Transverse colon (tissue), 4 donors: ENCODE measurements at regions not wholly inside any gene's neighbourhood (a gene's known extent, or its start where the extent isn't known, plus 50 kb on each side); places are given as distances from the start of the nearest gene placed in this dataset.

Experiments
- DNase-seq: peaks from one replicate; pipeline ENCODE4 v3.0.0-alpha.2; 2019
- H3K27ac ChIP-seq, 4 donors: fragments of 200-600 bp; sonication (generic); 2 replicates each; pipeline ENCODE4 v1.5.1; 2016 to 2018; ENCODE audit warnings: inconsistent platforms in 4 of 4
- H3K27me3 ChIP-seq: fragments of 200-600 bp; sonication (generic); 2 replicates; pipeline ENCODE4 v1.5.1; 2017; ENCODE audit warnings: inconsistent platforms
- H3K36me3 ChIP-seq, 4 donors: fragments of 200-600 bp; sonication (generic); 2 replicates each; pipeline ENCODE4 v1.5.1; 2017 to 2019; ENCODE audit warnings: inconsistent platforms in 4 of 4
- H3K4me1 ChIP-seq, 4 donors: fragments of 200-600 bp; sonication (generic); 2 replicates each; pipeline ENCODE4 v1.5.1; 2017 to 2020; ENCODE audit warnings: inconsistent platforms in 4 of 4
- H3K4me3 ChIP-seq, 4 donors: fragments of 200-600 bp; sonication (generic); 1 replicate in 1 of 4; 2 replicates in 3 of 4; pipeline versions ENCODE4 v1.5.1 to v1.6.1; 2017 to 2019; ENCODE audit warnings: inconsistent platforms in 4 of 4
- H3K9me3 ChIP-seq, 2 donors: fragments of 200-600 bp; sonication (generic); 2 replicates each; pipeline ENCODE4 v1.5.1; 2017 to 2019; ENCODE audit warnings: inconsistent platforms in 2 of 2
- EP300 ChIP-seq: sonication (generic); formaldehyde crosslinking; IDR thresholded peaks from one replicate; pipeline ENCODE4 v1.6.1; 2017; ENCODE audit warnings: antibody characterized with exemption, low read depth
- POLR2A ChIP-seq: fragments of 450-650 bp; IDR thresholded peaks from one replicate; pipeline ENCODE4 v1.6.1; 2016; ENCODE audit warnings: antibody characterized with exemption, mild to moderate bottlenecking, moderate library complexity
- POLR2AphosphoS5 ChIP-seq, 3 donors: sonication (generic); formaldehyde crosslinking; IDR thresholded peaks; one replicate each; pipeline ENCODE4 v1.6.1; 2016; ENCODE audit warnings: antibody characterized with exemption in 3 of 3
- WGBS, 2 donors: methylation state at CpG; one replicate each; pipeline ENCODE4 v1.1.5; 2018; ENCODE audit warnings: low coverage in 1 of 2; 5-methylcytosine and 5-hydroxymethylcytosine counted together
- in situ Hi-C, 4 donors: fragments of 200-750 bp; cut with MboI; loops; one replicate each; pipeline versions ENCODE4 v1.15.0 to v1.15.1; 2017; ENCODE audit warnings: low sequenced_read_pairs in 3 of 4, low pct_ligation_motif_present in 1 of 4, low pct_unique_long_range_greater_than_20kb in 1 of 4
- intact Hi-C: fragments of 100-400 bp; cut with DNase I; formaldehyde crosslinking; loops from one replicate; pipeline ENCODE4 v1.15.1; 2023; ENCODE audit warnings: low total_unique reads
- TF ChIP-seq, protein P1 (sequence below), 5 experiments: fragments of 200-600 bp in 3 of 5; fragments of 450-650 bp in 2 of 5; sonication (generic) in 3 of 5; IDR thresholded peaks; 1 replicate in 2 of 5; 2 replicates in 3 of 5; pipeline ENCODE4 v1.5.1; 2016 to 2017; ENCODE audit warnings: antibody characterized with exemption in 5 of 5, inconsistent platforms in 3 of 5, mild to moderate bottlenecking in 2 of 5, moderate library complexity in 1 of 5

DNA sequence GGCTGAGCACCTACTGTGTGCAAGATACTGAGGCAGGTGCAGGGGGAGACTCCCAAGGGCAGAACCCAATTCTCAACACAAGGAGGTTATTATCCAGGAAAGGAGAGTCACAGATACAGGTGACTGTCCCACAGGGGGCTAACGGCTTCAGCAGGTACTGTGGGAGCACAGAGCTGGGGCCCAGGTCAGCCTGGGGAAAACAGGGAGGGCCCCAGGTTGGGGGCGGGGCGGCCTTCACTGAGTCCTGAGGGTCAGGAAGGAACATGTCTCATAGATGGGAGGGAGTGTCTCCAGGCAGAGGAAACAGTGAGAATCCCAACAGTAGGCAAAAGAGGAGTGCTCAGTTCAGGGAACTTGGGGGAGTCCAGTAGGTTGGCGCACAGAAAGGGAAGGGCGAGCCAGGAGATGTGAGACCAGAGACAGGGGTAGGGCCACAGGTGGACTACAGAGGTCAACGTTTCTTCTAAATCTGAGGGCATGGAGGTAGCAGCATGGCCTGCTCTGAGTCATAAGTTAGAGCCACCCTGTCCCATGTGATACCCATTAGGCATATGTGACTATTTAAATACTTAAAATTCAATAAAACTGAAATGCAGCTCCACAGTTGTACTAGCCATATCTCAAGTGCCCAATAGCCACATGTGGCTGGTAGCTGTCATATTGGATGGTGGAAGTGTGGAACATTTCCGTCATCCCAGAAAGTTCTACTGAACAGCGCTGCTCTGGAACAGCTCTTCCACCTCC lies 157.2 kb downstream of the TTC32 start:
- Histone ChIP-seq H3K27me3 (no peaks in the 10 kb centered on the region), H3K4me3 (no peak overlapping the region), H3K9me3 (no peaks in the 10 kb centered on the region), H3K27ac (no peak overlapping the region), H3K36me3 (no peaks in the 10 kb centered on the region), H3K4me1 (no peaks in the 10 kb centered on the region)
- in situ Hi-C loops, result no loop called here
- TF ChIP-seq, protein P1, sequence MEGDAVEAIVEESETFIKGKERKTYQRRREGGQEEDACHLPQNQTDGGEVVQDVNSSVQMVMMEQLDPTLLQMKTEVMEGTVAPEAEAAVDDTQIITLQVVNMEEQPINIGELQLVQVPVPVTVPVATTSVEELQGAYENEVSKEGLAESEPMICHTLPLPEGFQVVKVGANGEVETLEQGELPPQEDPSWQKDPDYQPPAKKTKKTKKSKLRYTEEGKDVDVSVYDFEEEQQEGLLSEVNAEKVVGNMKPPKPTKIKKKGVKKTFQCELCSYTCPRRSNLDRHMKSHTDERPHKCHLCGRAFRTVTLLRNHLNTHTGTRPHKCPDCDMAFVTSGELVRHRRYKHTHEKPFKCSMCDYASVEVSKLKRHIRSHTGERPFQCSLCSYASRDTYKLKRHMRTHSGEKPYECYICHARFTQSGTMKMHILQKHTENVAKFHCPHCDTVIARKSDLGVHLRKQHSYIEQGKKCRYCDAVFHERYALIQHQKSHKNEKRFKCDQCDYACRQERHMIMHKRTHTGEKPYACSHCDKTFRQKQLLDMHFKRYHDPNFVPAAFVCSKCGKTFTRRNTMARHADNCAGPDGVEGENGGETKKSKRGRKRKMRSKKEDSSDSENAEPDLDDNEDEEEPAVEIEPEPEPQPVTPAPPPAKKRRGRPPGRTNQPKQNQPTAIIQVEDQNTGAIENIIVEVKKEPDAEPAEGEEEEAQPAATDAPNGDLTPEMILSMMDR (IDR thresholded peaks at IDR 0.05), result no peak
- TF ChIP-seq POLR2AphosphoS5 (IDR thresholded peaks at IDR 0.05), result no peak
- no peak for TF ChIP-seq POLR2A
- no peak for TF ChIP-seq EP300
- intact Hi-C loops, result no loop called here
- 71 to 91% methylated on average over 4 to 8 of the region's 8 CpGs for WGBS, 2 donors
- DNase-seq, result no peak

DNA sequence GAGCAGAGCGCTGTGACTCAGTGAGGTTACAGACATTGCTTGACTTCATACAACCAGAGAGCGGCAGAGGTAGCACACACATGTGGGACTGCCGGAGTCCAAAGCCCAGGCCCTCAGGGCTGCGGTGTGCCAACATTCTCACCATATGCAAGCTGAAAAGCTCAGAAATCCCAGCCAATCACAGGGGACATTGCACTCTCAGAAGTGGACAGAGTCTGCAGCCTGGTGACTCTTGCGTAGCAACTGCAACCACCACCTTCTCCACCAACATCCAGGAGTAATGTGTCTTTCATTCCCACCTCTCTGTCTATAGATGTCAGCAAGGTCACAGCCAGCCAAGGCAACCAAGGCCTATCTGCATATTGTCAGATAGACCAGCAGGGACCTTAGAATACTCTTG lies 158.1 kb downstream of the TTC32 start:
- H3K36me3 ChIP-seq, result no peaks in the 10 kb centered on the region
- no peaks in the 10 kb centered on the region for H3K27me3 ChIP-seq
- WGBS, 2 donors, result 84% methylated on average over 4 of the region's 5 CpGs; no CpG with 5 or more reads in 1 of the 2 donors
- in situ Hi-C loops, result no loop called here
- H3K27ac ChIP-seq, result no peak overlapping the region
- no peak for DNase-seq
- intact Hi-C loops, result no loop called here
- H3K4me3 ChIP-seq, result no peak overlapping the region
- TF ChIP-seq, protein P1 (IDR thresholded peaks at IDR 0.05), result no peak
- TF ChIP-seq EP300 (no peak), POLR2A (no peak), POLR2AphosphoS5 (IDR thresholded peaks at IDR 0.05) (no peak)
- no peaks in the 10 kb centered on the region for H3K9me3 ChIP-seq
- H3K4me1 ChIP-seq, result no peaks in the 10 kb centered on the region

DNA sequence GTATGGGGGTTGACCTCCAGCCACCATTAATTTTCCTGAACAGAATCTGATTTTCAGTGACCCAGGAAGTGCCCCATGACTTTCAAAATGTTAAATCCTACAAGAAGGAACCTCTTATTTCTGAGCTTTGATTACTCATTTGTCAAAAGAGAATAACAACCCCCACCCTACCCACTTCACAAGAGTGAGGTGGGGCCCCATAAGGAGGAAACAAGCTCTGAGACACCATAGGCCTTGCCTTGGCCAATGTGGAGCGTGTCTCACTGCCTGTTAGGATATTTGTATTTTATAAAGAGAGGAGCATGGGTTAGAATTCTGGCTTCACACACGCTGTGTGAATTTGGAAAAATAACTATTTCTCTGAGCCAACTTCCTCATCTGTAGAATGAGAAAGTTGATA lies 158.9 kb downstream of the TTC32 start:
- no peak for DNase-seq

DNA sequence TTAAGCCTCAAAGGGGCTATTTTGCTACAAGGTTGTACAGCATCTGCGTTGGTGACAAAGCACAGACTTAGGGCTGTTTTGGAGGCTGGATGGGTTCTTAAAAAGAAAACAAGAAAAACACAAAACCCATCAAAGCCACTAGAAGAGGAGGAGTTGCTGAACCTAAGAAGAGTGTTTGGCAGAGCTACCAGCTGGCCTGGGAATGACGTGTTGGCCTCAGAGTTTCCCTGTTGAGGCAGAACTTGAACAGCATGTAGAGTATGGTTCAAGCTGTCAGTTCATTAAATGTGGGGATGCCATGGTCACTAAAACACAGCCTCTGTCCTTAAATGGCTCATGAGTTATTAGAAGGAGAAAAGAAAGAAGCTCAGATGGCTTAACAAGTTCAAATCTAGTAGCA lies 162.5 kb downstream of the TTC32 start:
- H3K9me3 ChIP-seq, result no peaks in the 10 kb centered on the region
- H3K4me1 ChIP-seq, result no peaks in the 10 kb centered on the region
- in situ Hi-C loops (no loop called here), intact Hi-C loops (no loop called here)
- peak overlapping the region in 2 of 4 donors; percentile 40 to 63 for H3K27ac ChIP-seq
- H3K27me3 ChIP-seq, result no peaks in the 10 kb centered on the region
- no peak for DNase-seq
- no peaks in the 10 kb centered on the region for H3K36me3 ChIP-seq
- TF ChIP-seq, protein P1 (IDR thresholded peaks at IDR 0.05), result no peak
- TF ChIP-seq EP300 (no peak), POLR2A (no peak), POLR2AphosphoS5 (IDR thresholded peaks at IDR 0.05) (no peak)
- 60 to 74% methylated on average over 1 to 2 of the region's 2 CpGs for WGBS, 2 donors
- H3K4me3 ChIP-seq, result no peak overlapping the region

More for the DNA sequence above, 158.9 kb downstream of the TTC32 start:
- no peaks in the 10 kb centered on the region for H3K4me1 ChIP-seq
- H3K27me3 ChIP-seq, result no peaks in the 10 kb centered on the region
- no peaks in the 10 kb centered on the region for H3K36me3 ChIP-seq
- H3K9me3 ChIP-seq, result no peaks in the 10 kb centered on the region
- TF ChIP-seq, protein P1 (IDR thresholded peaks at IDR 0.05), result no peak
- TF ChIP-seq POLR2A (no peak), POLR2AphosphoS5 (IDR thresholded peaks at IDR 0.05) (no peak), EP300 (no peak)
- WGBS, 2 donors, result 88 to 94% methylated on average over 2 of the region's 2 CpGs
- intact Hi-C loops, result no loop called here
- H3K4me3 ChIP-seq, result no peak overlapping the region
- H3K27ac ChIP-seq, result no peak overlapping the region
- in situ Hi-C loops, result no loop called here
